WTC11 (cell line): ENCODE measurements at regions not wholly inside any gene's neighbourhood (a gene's known extent, or its start where the extent isn't known, plus 50 kb on each side); places are given as distances from the start of the nearest gene placed in this dataset.

Experiments
- ATAC-seq: fragments of 200-7000 bp; cut with Tn5 transposase; 2 replicates; pipeline ENCODE4 v1.10.0; 2021; ENCODE audit warnings: mild to moderate bottlenecking, moderate library complexity
- CTCF ChIA-PET: fragments of 300-600 bp; sonication (Branson Sonifier 250); formaldehyde crosslinking; loops from one replicate; lab custom pipeline; 2021; ENCODE audit warnings: antibody characterized with exemption; lab: Charles Lee
- POLR2A ChIA-PET: fragments of 350-600 bp; sonication (Branson Sonifier 250); formaldehyde crosslinking; loops from one replicate; lab custom pipeline; 2021; ENCODE audit warnings: antibody characterized with exemption; lab: Charles Lee
- DNase-seq: peaks from one replicate; pipeline ENCODE4 v3.0.0; 2021; ENCODE audit warnings: low spot score
- H3K27ac Mint-ChIP-seq: 2 replicates; pipeline ENCODE4 v1.8.0; 2021; ENCODE audit warnings: mixed read lengths
- H3K27me3 Mint-ChIP-seq: 2 replicates; pipeline ENCODE4 v1.8.0; 2021; ENCODE audit warnings: low read depth, mild to moderate bottlenecking, moderate library complexity, mixed read lengths
- H3K36me3 Mint-ChIP-seq: 2 replicates; pipeline ENCODE4 v1.8.0; 2021; ENCODE audit warnings: mixed read lengths
- H3K4me1 Mint-ChIP-seq: 2 replicates; pipeline ENCODE4 v1.8.0; 2022; ENCODE audit warnings: mixed read lengths
- H3K4me3 Mint-ChIP-seq: 2 replicates; pipeline ENCODE4 v1.8.0; 2021; ENCODE audit warnings: mild to moderate bottlenecking, moderate library complexity, mixed read lengths
- H3K9me3 Mint-ChIP-seq: 2 replicates; pipeline ENCODE4 v1.8.0; 2021; ENCODE audit warnings: mixed read lengths
- NFE2L1 ChIP-seq: sonication (generic); formaldehyde crosslinking; IDR thresholded peaks from 2 replicates; pipeline ENCODE4 v1.8.1; 2023; ENCODE audit warnings: missing genetic modification reagents
- NR2C2 ChIP-seq: sonication (generic); formaldehyde crosslinking; IDR thresholded peaks from 2 replicates; pipeline ENCODE4 v1.8.0; 2022; ENCODE audit warnings: mild to moderate bottlenecking, missing genetic modification reagents
- PRDM15 ChIP-seq: sonication (generic); formaldehyde crosslinking; IDR thresholded peaks from 2 replicates; pipeline ENCODE4 v1.8.0; 2022; ENCODE audit warnings: missing genetic modification reagents
- ZNF396 ChIP-seq: fragments of 250-450 bp; sonication (Bioruptor Pico); IDR thresholded peaks from 2 replicates; pipeline ENCODE4 v1.8.0; 2021; ENCODE audit warnings: mild to moderate bottlenecking, moderate library complexity, borderline replicate concordance
- ZNF512 ChIP-seq: sonication (generic); formaldehyde crosslinking; IDR thresholded peaks from 2 replicates; pipeline ENCODE4 v1.8.1; 2022; ENCODE audit warnings: missing genetic modification reagents, borderline replicate concordance
- ZNF532 ChIP-seq: fragments of 250-450 bp; sonication (Bioruptor Pico); IDR thresholded peaks from 2 replicates; pipeline ENCODE4 v1.9.0; 2021; ENCODE audit warnings: mild to moderate bottlenecking, borderline replicate concordance

GRCh38 chr4:23631255-23631950, 258.4 kb downstream of the PPARGC1A start:
- no peak overlapping the region for H3K4me3 Mint-ChIP-seq

More at GRCh38 chr4:23631255-23631950, 258.4 kb downstream of the PPARGC1A start:
- TF ChIP-seq PRDM15 (no peak), NFE2L1 (CRISPR knock-in tag) (peak; percentile 79; the same call in 1 of the 2 replicates), ZNF512 (CRISPR knock-in tag) (no peak), NR2C2 (no peak), ZNF532 (CRISPR knock-in tag) (no peak), ZNF396 (CRISPR knock-in tag) (no peak)
- TF ChIP-seq, all 79 proteins: peak for 1
- Mint-ChIP-seq H3K4me1 (peaks cover 23% of the 10 kb centered on the region), H3K9me3 (peaks cover 4% of the 10 kb centered on the region; the same call in 1 of the 2 replicates), H3K27me3 (no peaks in the 10 kb centered on the region), H3K36me3 (no peaks in the 10 kb centered on the region), H3K27ac (no peak overlapping the region)
- POLR2A ChIA-PET, result no interaction called here
- CTCF ChIA-PET, result interaction anchor here (1.4 kb wide), 1 partner anchor 17 kb away, joined by 3 read pairs; no protein-coding TSS in a partner anchor
- ATAC-seq (peak; percentile 58), DNase-seq (no peak)
